HG03432 (cell line): ENCODE measurements at regions not wholly inside any gene's neighbourhood (a gene's known extent, or its start where the extent isn't known, plus 50 kb on each side); places are given as distances from the start of the nearest gene placed in this dataset.

Experiments used
- ATAC-seq: cut with Tn5 transposase; IDR thresholded peaks from one replicate; pipeline ENCODE4 v1.9.1; 2021; ENCODE audit warnings: mild to moderate bottlenecking, moderate library complexity; ENCODE audit not compliant: unreplicated experiment

GRCh38 chr4:11736978-11737377, 308.3 kb upstream of the HS3ST1 start:
- ATAC-seq: no peak

- no peak for ATAC-seq
Measured at GRCh38 chr4:11735651-11736050, 307.0 kb upstream of the HS3ST1 start.

GRCh38 chr4:11732155-11732554, 303.5 kb upstream of the HS3ST1 start:
- no peak for ATAC-seq

GRCh38 chr4:11730545-11730944, 301.9 kb upstream of the HS3ST1 start:
- no peak for ATAC-seq

- ATAC-seq: no peak
Measured at GRCh38 chr4:11729548-11729947, 300.9 kb upstream of the HS3ST1 start.

GRCh38 chr4:11727903-11728564, 299.3 kb upstream of the HS3ST1 start:
- ATAC-seq: no peak

GRCh38 chr4:11724731-11725130, 296.0 kb upstream of the HS3ST1 start:
- no peak for ATAC-seq

GRCh38 chr4:11722223-11722622, 293.5 kb upstream of the HS3ST1 start:
- no peak for ATAC-seq

- ATAC-seq: no peak
Measured at GRCh38 chr4:11720292-11720691, 291.6 kb upstream of the HS3ST1 start.

- ATAC-seq: no peak
Measured at GRCh38 chr4:11719879-11720278, 291.2 kb upstream of the HS3ST1 start.

- no peak for ATAC-seq
Measured at GRCh38 chr4:11715753-11716521, 287.2 kb upstream of the HS3ST1 start.

- ATAC-seq: no peak
Measured at GRCh38 chr4:11710453-11711093, 281.9 kb upstream of the HS3ST1 start.

GRCh38 chr4:11704186-11704830, 275.6 kb upstream of the HS3ST1 start:
- no peak for ATAC-seq

- no peak for ATAC-seq
Measured at GRCh38 chr4:11702886-11703557, 274.3 kb upstream of the HS3ST1 start.

- ATAC-seq: no peak
Measured at GRCh38 chr4:11701966-11702725, 273.5 kb upstream of the HS3ST1 start.

- ATAC-seq: no peak
Measured at GRCh38 chr4:11700751-11701226, 272.1 kb upstream of the HS3ST1 start.

GRCh38 chr4:11698846-11699590, 270.3 kb upstream of the HS3ST1 start:
- no peak for ATAC-seq

GRCh38 chr4:11698033-11698432, 269.3 kb upstream of the HS3ST1 start:
- ATAC-seq: no peak

- no peak for ATAC-seq
Measured at GRCh38 chr4:11693693-11694092, 265.0 kb upstream of the HS3ST1 start.
